ENCODE measurements at regions not wholly inside any gene's neighbourhood (a gene's known extent, or its start where the extent isn't known, plus 50 kb on each side); places are given as distances from the start of the nearest gene placed in this dataset.

DNA sequence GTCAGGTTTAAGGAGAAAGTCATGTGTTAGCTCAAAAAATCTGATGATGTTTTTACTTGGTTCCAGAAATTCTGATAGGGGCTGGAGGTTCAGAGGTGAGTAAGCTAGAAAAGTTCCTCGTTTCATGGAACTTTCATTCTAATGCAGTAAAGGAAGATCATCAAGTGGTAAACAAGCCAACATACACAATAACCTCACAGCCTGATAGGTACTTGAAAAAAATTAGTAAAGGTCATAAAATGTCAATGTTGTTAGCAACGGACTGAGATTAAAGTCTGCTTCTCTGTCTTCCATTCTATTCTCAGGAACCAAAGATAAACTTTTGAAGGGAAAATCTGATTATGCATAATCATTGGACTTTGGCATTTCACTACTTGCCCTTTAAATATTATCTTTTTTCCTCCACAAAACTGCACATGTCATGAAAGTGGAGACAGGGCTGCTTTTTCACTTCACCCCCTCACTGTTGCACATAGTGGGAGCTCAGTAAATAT is 165.4 kb upstream of the MAF start:
- Histone ChIP-seq H3K27me3 (no peaks in the 10 kb centered on the region), H3K27ac (replicated peaks in 1 of 4) (no peak overlapping the region), H3K36me3 (no peaks in the 10 kb centered on the region), H3K4me3 (no peak overlapping the region), H3K9me3 (no peaks in the 10 kb centered on the region), H3K4me1 (peaks cover 15 to 39% (median 33%) of the 10 kb centered on the region in 4 donors)
- no peak for DNase-seq (ENCODE audit: extremely low spot score)
- 82% methylated on average over 2 of the region's 2 CpGs for whole genome bisulfite sequencing
- intact Hi-C loops (cut with DNase I): no loop called here
- TF ChIP-seq POLR2A (IDR thresholded peaks at IDR 0.05; ENCODE audit: low read depth) (no peak), EP300 (IDR thresholded peaks at IDR 0.05) (no peak), POLR2AphosphoS5 (IDR thresholded peaks at IDR 0.05) (no peak)
- TF ChIP-seq, protein P1, sequence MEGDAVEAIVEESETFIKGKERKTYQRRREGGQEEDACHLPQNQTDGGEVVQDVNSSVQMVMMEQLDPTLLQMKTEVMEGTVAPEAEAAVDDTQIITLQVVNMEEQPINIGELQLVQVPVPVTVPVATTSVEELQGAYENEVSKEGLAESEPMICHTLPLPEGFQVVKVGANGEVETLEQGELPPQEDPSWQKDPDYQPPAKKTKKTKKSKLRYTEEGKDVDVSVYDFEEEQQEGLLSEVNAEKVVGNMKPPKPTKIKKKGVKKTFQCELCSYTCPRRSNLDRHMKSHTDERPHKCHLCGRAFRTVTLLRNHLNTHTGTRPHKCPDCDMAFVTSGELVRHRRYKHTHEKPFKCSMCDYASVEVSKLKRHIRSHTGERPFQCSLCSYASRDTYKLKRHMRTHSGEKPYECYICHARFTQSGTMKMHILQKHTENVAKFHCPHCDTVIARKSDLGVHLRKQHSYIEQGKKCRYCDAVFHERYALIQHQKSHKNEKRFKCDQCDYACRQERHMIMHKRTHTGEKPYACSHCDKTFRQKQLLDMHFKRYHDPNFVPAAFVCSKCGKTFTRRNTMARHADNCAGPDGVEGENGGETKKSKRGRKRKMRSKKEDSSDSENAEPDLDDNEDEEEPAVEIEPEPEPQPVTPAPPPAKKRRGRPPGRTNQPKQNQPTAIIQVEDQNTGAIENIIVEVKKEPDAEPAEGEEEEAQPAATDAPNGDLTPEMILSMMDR (IDR thresholded peaks at IDR 0.05): no peak

DNA sequence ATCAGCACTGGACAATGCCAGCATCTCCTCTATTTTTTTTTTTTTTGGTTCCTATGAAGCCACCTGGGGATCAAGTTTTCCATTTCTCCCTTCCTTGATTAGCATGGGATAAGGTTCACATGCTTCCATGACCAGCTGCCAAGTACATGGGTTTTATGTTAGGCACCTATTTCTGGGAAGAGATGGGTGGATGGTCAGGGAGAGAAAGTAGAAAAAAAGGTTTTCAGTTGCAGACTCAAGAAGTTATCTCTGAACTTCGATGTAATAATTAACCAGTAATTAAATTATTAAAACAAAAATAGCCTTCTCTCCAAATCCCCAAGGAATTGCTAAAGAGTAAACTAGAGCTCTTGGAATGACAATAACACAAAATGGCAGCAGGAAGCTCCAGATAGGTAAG is 164.9 kb upstream of the MAF start:
- 76% methylated on average over 1 of the region's 1 CpG for WGBS
- Histone ChIP-seq H3K4me1 (peaks cover 15 to 37% (median 31%) of the 10 kb centered on the region in 4 donors), H3K27ac (replicated peaks in 1 of 4) (no peak overlapping the region), H3K36me3 (no peaks in the 10 kb centered on the region), H3K9me3 (no peaks in the 10 kb centered on the region), H3K27me3 (no peaks in the 10 kb centered on the region), H3K4me3 (no peak overlapping the region)
- intact Hi-C loops (cut with DNase I): no loop called here
- DNase-seq (ENCODE audit: extremely low spot score): no peak
- TF ChIP-seq EP300 (IDR thresholded peaks at IDR 0.05): no peak
- no peak for TF ChIP-seq POLR2A (IDR thresholded peaks at IDR 0.05; ENCODE audit: low read depth)
- TF ChIP-seq, protein P1 (IDR thresholded peaks at IDR 0.05): no peak
- no peak for TF ChIP-seq POLR2AphosphoS5 (IDR thresholded peaks at IDR 0.05)

- intact Hi-C loops (cut with DNase I): no loop called here
- TF ChIP-seq, protein P1 (IDR thresholded peaks at IDR 0.05): no peak
- TF ChIP-seq POLR2AphosphoS5 (IDR thresholded peaks at IDR 0.05): no peak
- TF ChIP-seq POLR2A (IDR thresholded peaks at IDR 0.05; ENCODE audit: low read depth): no peak
- no peak for TF ChIP-seq EP300 (IDR thresholded peaks at IDR 0.05)
- no peak for DNase-seq (ENCODE audit: extremely low spot score)
- Histone ChIP-seq H3K9me3 (no peaks in the 10 kb centered on the region), H3K36me3 (no peaks in the 10 kb centered on the region), H3K4me1 (peaks cover 10 to 30% (median 25%) of the 10 kb centered on the region in 4 donors), H3K27ac (replicated peaks in 1 of 4) (no peak overlapping the region), H3K27me3 (no peaks in the 10 kb centered on the region), H3K4me3 (no peak overlapping the region)
- WGBS: 81% methylated on average over 7 of the region's 8 CpGs
These were observed 164.0 kb upstream of the MAF start for GRCh38 chr16:79764415-79765110.

- intact Hi-C loops (cut with DNase I): no loop called here
- TF ChIP-seq POLR2A (IDR thresholded peaks at IDR 0.05; ENCODE audit: low read depth) (no peak), EP300 (IDR thresholded peaks at IDR 0.05) (no peak), POLR2AphosphoS5 (IDR thresholded peaks at IDR 0.05) (no peak)
- TF ChIP-seq, protein P1 (IDR thresholded peaks at IDR 0.05): no peak
- 97% methylated on average over 3 of the region's 3 CpGs for WGBS
- H3K36me3 ChIP-seq: no peaks in the 10 kb centered on the region
- no peak overlapping the region for H3K4me3 ChIP-seq
- DNase-seq (ENCODE audit: extremely low spot score): no peak
- H3K4me1 ChIP-seq: peaks cover 0 to 7% (median 2%) of the 10 kb centered on the region in 4 donors
- H3K9me3 ChIP-seq: no peaks in the 10 kb centered on the region
- H3K27me3 ChIP-seq: no peaks in the 10 kb centered on the region
- no peak overlapping the region for H3K27ac ChIP-seq (replicated peaks in 1 of 4)
These were observed 161.7 kb upstream of the MAF start for GRCh38 chr16:79762217-79762616.

All from esophagus muscularis mucosa (tissue), 4 donors.